ENCODE measurements at regions not wholly inside any gene's neighbourhood (a gene's known extent, or its start where the extent isn't known, plus 50 kb on each side); places are given as distances from the start of the nearest gene placed in this dataset.

- TF ChIP-seq CREB5 (CRISPR knock-in tag; IDR thresholded peaks at IDR 0.05; ENCODE audit: low read depth) (no peak), SNAI2 (CRISPR knock-in tag; IDR thresholded peaks at IDR 0.05) (no peak)
These were observed 137.0 kb downstream of the RND3 start for GRCh38 chr2:150350500-150350899.

All from SK-N-SH treated with all-trans-retinoic acid at 6 μM for 48 hours (cell line).